ENCODE measurements at regions not wholly inside any gene's neighbourhood (a gene's known extent, or its start where the extent isn't known, plus 50 kb on each side); places are given as distances from the start of the nearest gene placed in this dataset.

DNA sequence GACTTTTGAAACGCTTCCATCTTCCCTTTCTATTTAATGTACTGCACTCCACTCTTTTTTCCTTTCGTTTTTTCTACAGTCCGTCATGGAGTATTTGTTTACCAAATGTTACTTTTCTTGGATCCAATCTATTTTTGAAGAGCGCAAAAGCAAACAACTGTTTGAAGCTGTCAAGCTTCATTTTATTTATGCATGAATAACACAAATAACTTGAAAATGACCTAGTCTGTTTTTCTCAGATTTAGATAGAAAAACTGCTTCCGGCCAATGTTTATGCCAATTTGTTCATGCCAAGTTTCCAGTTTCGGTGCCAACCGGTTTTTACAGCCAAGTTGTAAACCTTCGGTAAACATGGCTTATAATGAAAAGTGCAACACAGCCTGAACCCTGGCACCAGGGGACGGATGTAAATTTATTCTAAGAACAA lies 150.9 kb upstream of the KLF6 start:
- TF ChIP-seq, protein P1, sequence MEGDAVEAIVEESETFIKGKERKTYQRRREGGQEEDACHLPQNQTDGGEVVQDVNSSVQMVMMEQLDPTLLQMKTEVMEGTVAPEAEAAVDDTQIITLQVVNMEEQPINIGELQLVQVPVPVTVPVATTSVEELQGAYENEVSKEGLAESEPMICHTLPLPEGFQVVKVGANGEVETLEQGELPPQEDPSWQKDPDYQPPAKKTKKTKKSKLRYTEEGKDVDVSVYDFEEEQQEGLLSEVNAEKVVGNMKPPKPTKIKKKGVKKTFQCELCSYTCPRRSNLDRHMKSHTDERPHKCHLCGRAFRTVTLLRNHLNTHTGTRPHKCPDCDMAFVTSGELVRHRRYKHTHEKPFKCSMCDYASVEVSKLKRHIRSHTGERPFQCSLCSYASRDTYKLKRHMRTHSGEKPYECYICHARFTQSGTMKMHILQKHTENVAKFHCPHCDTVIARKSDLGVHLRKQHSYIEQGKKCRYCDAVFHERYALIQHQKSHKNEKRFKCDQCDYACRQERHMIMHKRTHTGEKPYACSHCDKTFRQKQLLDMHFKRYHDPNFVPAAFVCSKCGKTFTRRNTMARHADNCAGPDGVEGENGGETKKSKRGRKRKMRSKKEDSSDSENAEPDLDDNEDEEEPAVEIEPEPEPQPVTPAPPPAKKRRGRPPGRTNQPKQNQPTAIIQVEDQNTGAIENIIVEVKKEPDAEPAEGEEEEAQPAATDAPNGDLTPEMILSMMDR (IDR thresholded peaks at IDR 0.05) = no peak
- H3K36me3 ChIP-seq = no peaks in the 10 kb centered on the region
- peaks cover 0 to 8% (median 6%) of the 10 kb centered on the region in 3 donors for H3K4me1 ChIP-seq
- H3K27ac ChIP-seq = peak overlapping the region in 3 of 4 donors; percentile 52 to 72 (median 67)
- H3K27me3 ChIP-seq = no peaks in the 10 kb centered on the region
- WGBS, 2 donors = 10 to 11% methylated on average over 9 of the region's 9 CpGs
- ATAC-seq (peak; percentile 88 to 91 (median 90)), FAIRE-seq (peak; percentile 96), DNase-seq (peak in 4 of 6 donors; percentile 67 to 78 (median 74))
- H3K4me3 ChIP-seq = peak overlapping the region in 2 of 4 donors; percentile 10 to 19
- intact Hi-C loops (cut with DNase I) = no loop called here
- H3K9me3 ChIP-seq = no peaks in the 10 kb centered on the region

DNA sequence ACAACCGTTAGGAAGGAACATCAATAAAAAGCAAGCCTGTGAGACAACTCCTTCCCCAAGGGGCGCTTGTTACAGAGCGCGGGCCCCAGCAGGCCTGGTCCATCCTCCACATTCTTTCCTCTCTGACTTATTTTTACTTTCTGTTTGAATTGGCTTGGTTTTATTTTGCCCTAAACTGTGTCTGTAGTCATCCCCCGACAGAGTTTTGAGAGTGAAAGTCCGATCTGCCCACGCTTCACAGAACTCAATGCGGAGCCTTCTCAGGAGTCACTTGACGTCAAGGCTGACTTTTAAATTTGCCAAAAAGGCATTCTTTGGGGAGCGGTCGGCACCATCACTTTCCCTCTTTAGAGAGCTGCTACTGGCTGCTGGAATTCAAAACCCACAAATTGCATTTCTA lies 150.1 kb upstream of the KLF6 start:
- no peak overlapping the region for H3K4me3 ChIP-seq
- H3K4me1 ChIP-seq = peaks cover 0 to 8% (median 6%) of the 10 kb centered on the region in 3 donors
- H3K36me3 ChIP-seq = no peaks in the 10 kb centered on the region
- intact Hi-C loops (cut with DNase I) = no loop called here
- peak in 3 of 4 donors; percentile 24 to 50 (median 32) for ATAC-seq
- H3K27me3 ChIP-seq = no peaks in the 10 kb centered on the region
- no peak for DNase-seq
- H3K9me3 ChIP-seq = no peaks in the 10 kb centered on the region
- peak overlapping the region in 3 of 4 donors; percentile 52 to 72 (median 67) for H3K27ac ChIP-seq
- 83 to 87% methylated on average over 11 of the region's 11 CpGs for WGBS, 2 donors
- no peak for FAIRE-seq
- TF ChIP-seq, protein P1 (IDR thresholded peaks at IDR 0.05) = no peak

DNA sequence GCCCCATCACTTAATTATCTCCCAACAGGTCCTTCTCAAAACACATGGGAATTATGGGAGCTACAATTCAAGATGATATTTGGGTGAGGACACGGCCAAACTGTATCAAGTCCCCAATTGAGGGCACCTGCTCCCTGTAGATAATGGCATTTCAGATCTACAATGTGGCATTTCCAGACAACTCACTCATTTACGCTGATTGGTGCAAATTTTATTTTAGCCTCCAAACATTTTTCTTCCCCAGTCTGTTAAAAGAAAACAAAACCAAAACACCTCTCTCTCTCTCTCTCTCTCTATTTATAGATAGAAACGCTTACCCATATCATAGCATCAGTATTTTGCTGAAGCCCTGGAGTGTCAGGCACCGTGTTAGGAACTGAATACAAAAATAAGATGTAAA lies 148.7 kb upstream of the KLF6 start:
- H3K9me3 ChIP-seq = no peaks in the 10 kb centered on the region
- H3K27me3 ChIP-seq = no peaks in the 10 kb centered on the region
- H3K4me3 ChIP-seq = no peak overlapping the region
- H3K27ac ChIP-seq = no peak overlapping the region
- H3K36me3 ChIP-seq = no peaks in the 10 kb centered on the region
- FAIRE-seq = no peak
- intact Hi-C loops (cut with DNase I) = no loop called here
- TF ChIP-seq, protein P1 (IDR thresholded peaks at IDR 0.05) = no peak
- DNase-seq = no peak
- WGBS, 2 donors = 90 to 93% methylated on average over 4 of the region's 4 CpGs
- ATAC-seq = no peak
- peaks cover 0 to 8% (median 6%) of the 10 kb centered on the region in 3 donors for H3K4me1 ChIP-seq

DNA sequence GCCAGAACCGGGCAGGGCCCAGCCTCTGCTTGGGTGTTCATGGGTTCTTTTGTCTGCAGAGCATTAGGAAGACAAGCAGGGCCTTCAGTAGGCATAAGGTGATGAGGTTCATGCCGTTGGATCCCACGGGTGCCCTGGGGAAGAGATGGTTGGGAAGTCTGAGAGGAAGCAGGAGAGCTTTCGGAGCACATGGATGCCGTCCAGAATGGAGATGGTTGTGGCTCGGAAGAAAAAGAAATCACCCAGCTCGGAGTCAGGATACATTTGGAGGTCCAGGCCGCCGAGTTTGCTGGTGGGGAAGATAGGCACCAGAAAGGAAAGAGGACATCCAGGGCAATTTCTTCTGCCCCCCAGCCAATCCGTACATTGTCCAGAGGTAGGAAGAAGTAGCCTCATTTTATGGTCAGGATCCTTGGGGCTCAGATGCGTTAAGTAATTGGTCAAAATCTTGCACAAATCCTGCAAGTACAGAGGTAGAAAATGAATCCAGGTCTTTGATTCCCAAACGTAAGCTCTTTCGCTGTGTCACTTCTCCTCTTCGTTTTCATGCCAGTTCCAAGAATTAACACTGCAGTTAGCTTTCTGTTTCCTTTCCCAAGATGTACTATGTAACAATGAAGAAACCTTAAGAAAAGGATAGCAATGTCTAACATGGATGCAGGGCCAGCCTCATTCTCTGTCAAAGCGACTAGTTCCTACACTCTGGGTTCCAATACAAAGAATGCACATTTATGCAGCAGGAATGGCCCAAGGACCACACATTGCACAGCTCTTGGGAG lies 147.8 kb upstream of the KLF6 start:
- WGBS, 2 donors = 89 to 91% methylated on average over 15 of the region's 15 CpGs
- FAIRE-seq (no peak), DNase-seq (no peak), ATAC-seq (no peak)
- TF ChIP-seq, protein P1 (IDR thresholded peaks at IDR 0.05) = no peak
- Histone ChIP-seq H3K36me3 (no peaks in the 10 kb centered on the region), H3K9me3 (no peaks in the 10 kb centered on the region), H3K27me3 (no peaks in the 10 kb centered on the region), H3K27ac (no peak overlapping the region), H3K4me1 (peaks cover 0 to 8% (median 6%) of the 10 kb centered on the region in 3 donors), H3K4me3 (no peak overlapping the region)
- intact Hi-C loops (cut with DNase I) = no loop called here

DNA sequence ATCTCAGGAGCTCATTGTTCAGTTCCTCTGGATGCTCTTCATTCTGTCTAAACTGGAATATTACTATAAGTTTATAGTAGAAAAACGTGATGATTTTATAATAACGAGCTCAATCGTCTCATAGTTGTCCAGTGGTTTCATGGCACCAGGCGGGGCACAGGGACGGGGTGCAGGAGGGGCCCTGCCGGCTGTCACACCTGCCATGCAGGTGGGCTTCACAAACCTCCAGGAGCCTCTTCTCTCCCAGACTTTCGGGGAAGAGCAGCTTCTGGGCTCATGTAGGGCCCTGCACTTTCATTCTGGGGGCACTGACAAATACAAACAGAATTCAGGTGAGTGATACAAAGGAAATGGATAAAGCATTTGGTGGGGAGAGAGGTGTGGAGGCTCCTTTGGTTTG lies 146.9 kb upstream of the KLF6 start:
- intact Hi-C loops (cut with DNase I) = no loop called here
- H3K36me3 ChIP-seq = no peaks in the 10 kb centered on the region
- 78 to 85% methylated on average over 7 of the region's 7 CpGs for WGBS, 2 donors
- H3K9me3 ChIP-seq = no peaks in the 10 kb centered on the region
- no peak for DNase-seq
- no peak for ATAC-seq
- H3K4me1 ChIP-seq = peaks cover 0 to 8% (median 6%) of the 10 kb centered on the region in 3 donors
- TF ChIP-seq, protein P1 (IDR thresholded peaks at IDR 0.05) = no peak
- FAIRE-seq = no peak
- H3K27ac ChIP-seq = no peak overlapping the region
- no peaks in the 10 kb centered on the region for H3K27me3 ChIP-seq
- H3K4me3 ChIP-seq = no peak overlapping the region

All from pancreas (tissue), 10 donors.